Skin epidermis (tissue), 12 donors: ENCODE measurements at regions not wholly inside any gene's neighbourhood (a gene's known extent, or its start where the extent isn't known, plus 50 kb on each side); places are given as distances from the start of the nearest gene placed in this dataset.
"Not testable (repeated sequence)": the region's sequence is repeated elsewhere in the genome, so short reads cannot be mapped to it uniquely, and the experiment has no call there.

Experiments used
- H3K27ac ChIP-seq, 21 experiments: fragments of 200-600 bp; sonication (generic) in 11 of 21; one replicate each; pipeline ENCODE4 v1.5.0; 2020; ENCODE audit warnings: mild to moderate bottlenecking in 3 of 21, inconsistent platforms in 2 of 21, moderate library complexity in 2 of 21
- H3K4me3 ChIP-seq, 7 experiments: fragments of 200-600 bp; sonication (generic) in 2 of 7; one replicate each; pipeline ENCODE4 v1.5.0; 2020; ENCODE audit warnings: inconsistent platforms in 2 of 7, mild to moderate bottlenecking in 2 of 7, moderate library complexity in 1 of 7

DNA sequence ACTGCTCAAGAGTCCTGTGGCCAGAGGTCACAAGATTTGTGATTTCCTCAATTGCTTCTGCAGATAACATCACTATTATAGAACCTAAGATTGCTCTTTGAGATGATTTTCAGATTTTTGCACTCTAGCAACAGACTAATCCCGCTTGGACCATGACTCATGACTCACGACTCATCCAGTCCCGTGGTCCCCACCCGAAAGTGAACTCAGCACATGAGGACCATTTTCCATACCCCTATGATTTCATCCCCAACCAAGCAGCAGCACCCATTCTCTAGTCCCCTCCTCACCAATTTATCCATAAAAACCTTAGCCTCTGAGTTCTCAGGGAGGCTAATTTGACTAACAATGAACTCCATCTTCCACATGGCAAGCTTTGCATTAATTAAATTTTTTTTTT is 106.3 kb upstream of the ALCAM start:
- Histone ChIP-seq H3K4me3 (no peak overlapping the region), H3K27ac (no peak overlapping the region)

DNA sequence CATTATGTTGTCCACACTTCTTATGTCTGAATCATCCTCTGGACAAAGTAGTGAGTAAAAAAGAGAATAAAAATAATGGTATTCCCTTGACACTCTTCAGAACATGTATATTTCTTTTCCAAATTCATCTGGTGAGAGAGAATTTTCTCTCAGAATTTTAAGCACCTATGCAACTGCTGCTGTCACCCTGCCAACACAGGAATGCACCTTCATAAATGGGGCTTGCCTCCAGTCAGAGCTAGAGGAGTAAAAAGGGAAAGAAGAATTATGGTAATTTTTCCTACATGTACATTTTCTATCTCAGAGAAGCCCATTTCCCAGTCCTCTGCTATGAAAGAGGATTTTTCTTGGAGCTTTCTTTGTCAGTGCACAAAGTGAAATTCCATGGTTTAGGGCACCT is 92.2 kb upstream of the ALCAM start:
- H3K4me3 ChIP-seq, result no peak overlapping the region
- H3K27ac ChIP-seq, result no peak overlapping the region

DNA sequence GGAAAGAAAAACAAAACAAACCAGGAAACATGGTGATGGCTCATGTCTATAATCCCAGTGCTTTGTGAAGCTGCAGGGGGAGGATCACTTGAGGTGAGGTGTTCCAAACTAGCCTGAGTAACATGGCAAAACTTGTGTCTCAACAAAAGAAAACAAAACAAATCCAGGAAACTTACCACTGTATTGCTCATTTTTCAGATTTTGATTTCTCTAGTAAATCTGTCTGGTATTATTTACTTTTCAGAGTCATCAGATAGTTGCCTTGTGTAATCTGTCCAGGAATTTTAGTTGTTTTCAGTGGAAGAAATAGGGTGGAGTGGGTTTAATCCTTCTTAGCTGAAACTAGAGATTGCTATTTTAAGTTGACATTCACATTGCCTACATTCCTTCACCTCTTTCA is 91.8 kb upstream of the ALCAM start:
- Histone ChIP-seq H3K27ac (no peak overlapping the region), H3K4me3 (no peak overlapping the region)

DNA sequence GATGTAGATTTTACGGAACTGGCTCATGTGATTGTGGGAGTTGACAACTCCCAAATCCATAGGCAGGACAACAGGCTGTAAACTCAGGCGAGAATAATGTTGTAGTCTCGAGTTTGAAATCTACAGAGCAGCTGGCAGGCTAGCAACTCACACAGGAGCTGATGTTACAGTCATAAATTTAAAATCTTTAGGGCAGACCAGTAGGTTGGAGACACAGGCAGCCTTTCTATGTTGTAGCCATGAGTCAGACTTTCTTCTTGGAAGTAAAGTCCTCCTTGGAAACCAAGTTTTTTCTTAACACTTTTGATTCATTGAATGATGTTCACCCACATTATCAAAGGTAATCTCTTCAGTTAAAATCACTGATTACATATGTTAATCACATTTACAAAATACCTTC is 89.1 kb upstream of the ALCAM start:
- no peak overlapping the region for H3K27ac ChIP-seq

DNA sequence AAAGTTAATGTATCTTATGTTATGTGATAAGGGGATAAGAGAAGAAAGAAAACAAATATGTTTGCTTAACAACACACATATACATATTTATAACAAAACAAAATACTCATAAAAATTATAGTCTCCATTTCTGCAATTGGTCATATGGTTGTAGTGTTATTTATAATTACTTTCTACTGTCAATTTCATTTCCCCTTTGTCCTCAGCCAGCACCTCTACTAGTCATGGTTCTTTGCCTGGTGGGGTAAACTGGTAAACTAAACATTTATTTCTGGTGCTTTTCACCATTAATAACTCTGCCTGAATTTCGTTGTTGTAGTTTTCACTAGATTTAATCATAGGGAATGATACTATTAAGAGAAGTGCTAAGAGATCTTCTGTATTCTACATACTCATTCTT is 88.0 kb upstream of the ALCAM start:
- no peak overlapping the region for H3K27ac ChIP-seq
- H3K4me3 ChIP-seq, result no peak overlapping the region

More for the DNA sequence above, 89.1 kb upstream of the ALCAM start:
- no peak overlapping the region for H3K4me3 ChIP-seq

DNA sequence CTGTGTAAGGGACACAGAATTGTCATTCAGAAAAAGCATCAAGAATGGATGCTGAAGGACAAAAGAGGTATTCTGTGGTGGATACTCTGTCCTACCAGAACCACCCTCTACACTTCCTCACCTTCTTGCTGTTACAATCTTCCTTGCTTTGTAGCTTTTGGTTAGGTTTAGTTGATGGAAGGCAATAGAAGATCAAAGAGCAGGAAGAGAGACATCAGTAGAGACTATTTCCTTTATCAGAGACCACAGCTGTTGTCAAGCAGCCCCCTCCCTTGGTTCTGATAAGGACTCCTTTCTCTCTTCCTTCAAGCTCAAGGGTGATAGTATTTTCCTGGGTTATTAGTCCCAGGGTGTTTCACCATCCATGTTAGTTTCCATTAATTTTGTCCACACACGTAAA is 84.7 kb upstream of the ALCAM start:
- Histone ChIP-seq H3K4me3 (no peak overlapping the region), H3K27ac (no peak overlapping the region)

DNA sequence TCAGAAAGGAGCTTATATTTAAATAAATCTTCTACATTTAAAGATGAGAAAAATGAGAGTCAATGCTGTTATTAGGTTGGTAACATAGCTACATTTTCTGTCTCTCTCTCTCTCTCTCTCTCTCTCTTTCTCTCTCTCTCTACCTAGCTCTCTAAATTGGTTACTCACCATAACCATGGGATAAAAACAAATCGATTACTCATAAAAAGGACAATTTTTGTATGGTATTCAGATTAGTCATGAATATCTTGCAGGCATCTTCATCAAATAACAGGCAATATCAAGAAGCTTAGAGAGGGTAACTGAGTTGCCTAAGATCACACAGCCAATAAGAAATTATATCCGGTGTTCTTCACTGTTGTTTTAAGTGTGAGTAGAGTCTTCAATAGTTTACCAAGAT is 81.8 kb upstream of the ALCAM start:
- Histone ChIP-seq H3K4me3 (no peak overlapping the region), H3K27ac (no peak overlapping the region)

DNA sequence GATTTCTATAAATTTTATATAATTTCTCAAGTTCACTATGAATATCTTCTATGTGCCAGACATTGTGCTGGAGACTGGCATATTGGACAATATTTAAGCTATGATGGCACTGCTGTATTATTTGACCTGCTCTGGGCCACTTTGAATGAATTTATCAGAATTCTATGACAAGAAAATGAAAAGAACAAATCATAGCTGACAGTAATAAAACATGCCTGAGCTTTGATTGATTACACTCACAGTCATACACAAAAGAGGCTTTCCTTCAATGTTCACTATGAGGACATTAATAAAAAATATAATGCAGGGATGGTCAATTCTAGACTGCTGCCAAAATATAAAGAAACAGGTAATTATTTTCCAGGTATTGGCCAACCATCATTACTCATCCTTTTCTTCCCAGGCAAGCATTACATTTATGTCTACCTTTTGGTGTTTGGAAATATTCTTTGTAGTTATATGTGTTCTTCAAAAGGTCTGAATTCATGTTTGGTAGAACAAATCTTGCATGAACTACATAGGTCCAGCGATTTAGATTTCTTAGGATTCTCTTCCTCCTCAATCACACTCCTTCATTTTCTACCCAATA is 81.0 kb upstream of the ALCAM start:
- no peak overlapping the region for H3K4me3 ChIP-seq

DNA sequence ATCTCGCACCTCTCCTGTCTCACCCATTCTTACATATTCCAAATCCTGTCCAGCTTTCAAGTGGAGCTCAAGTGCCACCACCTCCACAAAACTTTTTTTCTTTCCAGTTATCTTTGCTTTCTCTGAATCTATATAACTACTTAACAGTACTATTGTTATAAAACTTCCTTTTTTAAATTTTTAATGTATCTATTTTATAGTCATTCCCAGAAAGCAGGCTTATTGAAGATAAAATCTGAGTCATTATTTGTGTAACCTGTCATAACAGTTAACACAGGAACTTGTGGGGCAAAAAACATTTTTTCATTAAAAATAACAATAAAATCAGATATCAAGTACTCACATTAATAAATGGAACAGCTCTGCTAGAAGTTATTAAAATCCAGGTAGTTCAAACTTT is 73.3 kb upstream of the ALCAM start:
- no peak overlapping the region for H3K27ac ChIP-seq

More for the DNA sequence above, 81.0 kb upstream of the ALCAM start:
- H3K27ac ChIP-seq, result no peak overlapping the region

DNA sequence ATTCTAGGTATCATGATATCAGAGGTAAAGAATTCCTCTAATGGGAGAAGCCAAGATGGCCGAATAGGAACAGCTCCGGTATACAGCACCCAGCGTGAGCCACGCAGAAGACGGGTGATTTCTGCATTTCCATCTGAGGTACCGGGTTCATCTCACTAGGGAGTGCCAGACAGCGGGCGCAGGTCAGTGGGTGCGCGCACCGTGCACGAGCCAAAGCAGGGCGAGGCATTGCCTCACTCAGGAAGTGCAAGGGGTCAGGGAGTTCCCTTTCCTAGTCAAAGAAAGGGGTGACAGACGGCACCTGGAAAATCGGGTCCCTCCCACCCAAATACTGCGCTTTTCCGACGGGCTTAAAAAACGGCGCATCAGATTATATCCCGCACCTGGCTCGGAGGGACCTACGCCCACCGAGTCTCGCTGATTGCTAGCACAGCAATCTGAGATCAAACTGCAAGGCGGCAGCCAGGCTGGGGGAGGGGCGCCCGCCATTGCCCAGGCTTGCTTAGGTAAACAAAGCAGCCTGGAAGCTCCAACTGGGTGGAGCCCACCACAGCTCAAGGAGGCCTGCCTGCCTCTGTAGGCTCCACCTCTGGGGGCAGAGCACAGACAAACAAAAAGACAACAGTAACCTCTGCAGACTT is 70.4 kb upstream of the ALCAM start:
- H3K4me3 ChIP-seq, H3K27ac ChIP-seq: not testable (repeated sequence)

More for the DNA sequence above, 73.3 kb upstream of the ALCAM start:
- H3K4me3 ChIP-seq, result no peak overlapping the region

DNA sequence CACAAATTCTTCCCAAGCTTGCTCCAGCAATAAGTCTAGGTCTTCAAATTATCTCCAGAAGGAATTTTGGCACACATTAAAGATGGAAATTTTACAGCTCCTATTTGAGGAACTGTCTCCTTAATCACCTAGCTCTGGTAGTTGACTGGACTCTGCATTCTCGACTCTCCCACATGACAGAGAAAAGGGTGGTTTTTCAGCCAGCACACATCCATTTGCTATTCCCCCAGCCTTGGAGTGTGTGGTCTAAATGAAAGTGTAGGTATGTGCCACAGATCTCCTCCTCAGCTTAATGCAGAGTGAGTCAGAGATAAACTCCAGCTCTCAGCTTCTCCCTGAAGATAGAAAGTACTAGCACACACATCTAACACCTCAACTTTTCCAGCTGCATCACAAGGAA is 62.2 kb upstream of the ALCAM start:
- H3K27ac ChIP-seq, result no peak overlapping the region
- no peak overlapping the region for H3K4me3 ChIP-seq

DNA sequence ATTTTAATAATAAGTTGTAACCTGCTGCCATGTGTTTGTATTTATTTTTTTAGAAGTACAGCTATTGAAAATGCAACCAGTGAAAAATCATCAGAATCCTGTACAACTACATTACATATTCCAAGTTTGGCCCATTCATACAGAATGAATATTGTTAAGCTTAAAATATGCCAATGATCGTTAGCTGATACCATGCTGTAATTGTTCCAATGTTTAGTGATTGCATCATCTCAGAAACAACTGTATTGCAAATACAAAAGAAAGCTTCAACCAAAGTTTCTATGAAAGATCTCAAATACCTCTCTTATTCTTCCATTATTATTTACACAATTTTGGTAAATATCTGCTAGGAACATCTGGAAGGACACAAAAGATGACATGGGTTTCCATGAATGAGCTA is 51.6 kb upstream of the ALCAM start:
- no peak overlapping the region for H3K4me3 ChIP-seq
- H3K27ac ChIP-seq, result no peak overlapping the region

DNA sequence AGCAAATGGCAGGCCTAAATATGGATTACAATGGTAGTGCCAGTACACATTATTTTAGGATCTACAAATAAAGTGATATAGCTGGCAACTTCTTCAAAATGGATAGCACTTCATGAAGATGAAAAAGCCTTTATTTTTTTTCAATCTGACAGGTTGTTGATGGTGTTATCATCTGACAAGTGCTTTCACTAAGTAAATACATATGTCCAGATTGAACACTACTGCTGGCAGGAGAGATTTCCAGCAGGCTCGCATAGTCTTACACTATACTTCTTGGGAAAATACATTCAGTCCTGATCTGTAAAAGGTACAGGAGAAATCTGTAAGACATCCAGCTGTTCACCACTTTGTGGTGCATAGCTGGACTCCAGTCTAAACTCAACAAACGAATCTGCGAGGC is 50.9 kb upstream of the ALCAM start:
- Histone ChIP-seq H3K27ac (peak overlapping the region in 2 of 21 experiments; percentile 16 to 18), H3K4me3 (no peak overlapping the region)

DNA sequence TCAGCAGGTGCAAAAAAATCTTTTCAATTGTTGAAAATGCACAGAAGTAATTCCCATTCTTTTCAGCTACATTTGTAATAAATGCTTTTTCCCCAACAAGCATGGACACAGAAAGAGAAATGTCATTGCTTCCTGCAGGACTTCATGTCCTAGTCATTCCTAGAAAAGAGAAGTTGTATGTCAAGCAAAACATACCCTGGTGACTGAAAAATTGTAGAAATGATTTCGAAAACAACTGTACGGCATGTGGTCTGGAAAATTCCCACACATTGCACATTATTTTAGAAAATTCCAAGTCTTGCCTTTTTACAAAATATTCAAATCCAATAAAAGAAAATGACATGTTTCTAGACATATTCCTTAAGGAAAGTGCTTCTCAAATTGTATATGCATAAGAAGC is 50.4 kb upstream of the ALCAM start:
- peak overlapping the region in 1 of 21 experiments; percentile 16 for H3K27ac ChIP-seq
- no peak overlapping the region for H3K4me3 ChIP-seq
